ENCODE measurements at regions not wholly inside any gene's neighbourhood (a gene's known extent, or its start where the extent isn't known, plus 50 kb on each side); places are given as distances from the start of the nearest gene placed in this dataset.

GRCh38 chr12:23359975-23360701 is 589.3 kb downstream of the SOX5 start:
- H3K9me3 ChIP-seq (ENCODE audit: control insufficient read depth, low read depth, low read length) = no peaks in the 10 kb centered on the region
- no peaks in the 10 kb centered on the region for H4K20me1 ChIP-seq (ENCODE audit: control insufficient read depth, extremely low read depth, insufficient read depth, low read length)
- no peaks in the 10 kb centered on the region for H3K79me2 ChIP-seq (ENCODE audit: control insufficient read depth, insufficient read depth, low read length)
- no peak overlapping the region for H3K4me2 ChIP-seq (ENCODE audit: control insufficient read depth, extremely low read depth, insufficient read depth, low read depth, low read length)
- H3K36me3 ChIP-seq (ENCODE audit: control insufficient read depth in 2 of 2, extremely low read depth in 1 of 2, insufficient read depth in 2 of 2, low read length in 2 of 2) = no peaks in the 10 kb centered on the region
- no peaks in the 10 kb centered on the region for H3K9me1 ChIP-seq (ENCODE audit: control insufficient read depth, extremely low read depth, insufficient read depth, low read length)
- no peak for FAIRE-seq
- no peak overlapping the region for H3K4me3 ChIP-seq (ENCODE audit: control insufficient read depth in 2 of 3, extremely low read depth in 1 of 3, insufficient read depth in 2 of 3, low read depth in 1 of 3, low read length in 3 of 3)
- TF ChIP-seq, protein P1, sequence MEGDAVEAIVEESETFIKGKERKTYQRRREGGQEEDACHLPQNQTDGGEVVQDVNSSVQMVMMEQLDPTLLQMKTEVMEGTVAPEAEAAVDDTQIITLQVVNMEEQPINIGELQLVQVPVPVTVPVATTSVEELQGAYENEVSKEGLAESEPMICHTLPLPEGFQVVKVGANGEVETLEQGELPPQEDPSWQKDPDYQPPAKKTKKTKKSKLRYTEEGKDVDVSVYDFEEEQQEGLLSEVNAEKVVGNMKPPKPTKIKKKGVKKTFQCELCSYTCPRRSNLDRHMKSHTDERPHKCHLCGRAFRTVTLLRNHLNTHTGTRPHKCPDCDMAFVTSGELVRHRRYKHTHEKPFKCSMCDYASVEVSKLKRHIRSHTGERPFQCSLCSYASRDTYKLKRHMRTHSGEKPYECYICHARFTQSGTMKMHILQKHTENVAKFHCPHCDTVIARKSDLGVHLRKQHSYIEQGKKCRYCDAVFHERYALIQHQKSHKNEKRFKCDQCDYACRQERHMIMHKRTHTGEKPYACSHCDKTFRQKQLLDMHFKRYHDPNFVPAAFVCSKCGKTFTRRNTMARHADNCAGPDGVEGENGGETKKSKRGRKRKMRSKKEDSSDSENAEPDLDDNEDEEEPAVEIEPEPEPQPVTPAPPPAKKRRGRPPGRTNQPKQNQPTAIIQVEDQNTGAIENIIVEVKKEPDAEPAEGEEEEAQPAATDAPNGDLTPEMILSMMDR (optimal IDR thresholded peaks at IDR 0.05 in 1 of 3, IDR thresholded peaks at IDR 0.05 in 1 of 3, conservative IDR thresholded peaks at IDR 0.05 in 1 of 3; ENCODE audit: extremely low read depth in 1 of 3, insufficient read depth in 2 of 3, low read length in 3 of 3) = no peak
- TF ChIP-seq EZH2 (IDR thresholded peaks at IDR 0.05; ENCODE audit: low read length) = no peak
- H3K4me1 ChIP-seq (ENCODE audit: control insufficient read depth, extremely low read depth, insufficient read depth, low read length) = no peaks in the 10 kb centered on the region
- H3K27ac ChIP-seq (ENCODE audit: control insufficient read depth, insufficient read depth, low read length) = no peak overlapping the region
- H2AFZ ChIP-seq (ENCODE audit: control insufficient read depth, low read length) = no peak overlapping the region
- H3K9ac ChIP-seq (ENCODE audit: control insufficient read depth, extremely low read depth, insufficient read depth, low read length) = no peak overlapping the region
- dilution Hi-C loops (cut with MboI; ENCODE audit: extremely low pct_ligation_motif_present, low sequenced_read_pairs) = no loop called here
- H3K27me3 ChIP-seq (ENCODE audit: control insufficient read depth, extremely low read depth, insufficient read depth, low read length) = no peaks in the 10 kb centered on the region
- DNase-seq (ENCODE audit: low read depth, low spot score) = no peak

GRCh38 chr12:23361971-23362370 is 587.5 kb downstream of the SOX5 start:
- no peak overlapping the region for H3K27ac ChIP-seq (ENCODE audit: control insufficient read depth, insufficient read depth, low read length)

More at GRCh38 chr12:23361971-23362370, 587.5 kb downstream of the SOX5 start:
- no peak for DNase-seq (ENCODE audit: low read depth, low spot score)
- Histone ChIP-seq H3K9me1 (ENCODE audit: control insufficient read depth, extremely low read depth, insufficient read depth, low read length) (no peaks in the 10 kb centered on the region), H3K36me3 (ENCODE audit: control insufficient read depth in 2 of 2, extremely low read depth in 1 of 2, insufficient read depth in 2 of 2, low read length in 2 of 2) (no peaks in the 10 kb centered on the region), H3K4me1 (ENCODE audit: control insufficient read depth, extremely low read depth, insufficient read depth, low read length) (no peaks in the 10 kb centered on the region), H3K9ac (ENCODE audit: control insufficient read depth, extremely low read depth, insufficient read depth, low read length) (no peak overlapping the region), H4K20me1 (ENCODE audit: control insufficient read depth, extremely low read depth, insufficient read depth, low read length) (no peaks in the 10 kb centered on the region), H3K27me3 (ENCODE audit: control insufficient read depth, extremely low read depth, insufficient read depth, low read length) (no peaks in the 10 kb centered on the region), H3K79me2 (ENCODE audit: control insufficient read depth, insufficient read depth, low read length) (no peaks in the 10 kb centered on the region), H3K4me3 (ENCODE audit: control insufficient read depth in 2 of 3, extremely low read depth in 1 of 3, insufficient read depth in 2 of 3, low read depth in 1 of 3, low read length in 3 of 3) (no peak overlapping the region), H3K4me2 (ENCODE audit: control insufficient read depth, extremely low read depth, insufficient read depth, low read depth, low read length) (no peak overlapping the region), H3K9me3 (ENCODE audit: control insufficient read depth, low read depth, low read length) (no peaks in the 10 kb centered on the region), H2AFZ (ENCODE audit: control insufficient read depth, low read length) (no peak overlapping the region)
- no peak for FAIRE-seq
- TF ChIP-seq, protein P1 (optimal IDR thresholded peaks at IDR 0.05 in 1 of 3, IDR thresholded peaks at IDR 0.05 in 1 of 3, conservative IDR thresholded peaks at IDR 0.05 in 1 of 3; ENCODE audit: extremely low read depth in 1 of 3, insufficient read depth in 2 of 3, low read length in 3 of 3) = no peak
- no peak for TF ChIP-seq EZH2 (IDR thresholded peaks at IDR 0.05; ENCODE audit: low read length)
- dilution Hi-C loops (cut with MboI; ENCODE audit: extremely low pct_ligation_motif_present, low sequenced_read_pairs) = no loop called here

Data from keratinocyte (primary cell).